Endothelial cell (in vitro differentiated cells): ENCODE measurements at regions not wholly inside any gene's neighbourhood (a gene's known extent, or its start where the extent isn't known, plus 50 kb on each side); places are given as distances from the start of the nearest gene placed in this dataset.

Experiments
- DNase-seq: peaks from one replicate; pipeline ENCODE4 v3.0.0; 2021; ENCODE audit warnings: low spot score
- H3K27ac Mint-ChIP-seq: one replicate; pipeline ENCODE4 v1.8.0; 2021; ENCODE audit warnings: mixed read lengths, inconsistent platforms; ENCODE audit not compliant: unreplicated experiment
- H3K27me3 Mint-ChIP-seq: one replicate; pipeline ENCODE4 v1.8.0; 2021; ENCODE audit warnings: mild to moderate bottlenecking, moderate library complexity, mixed read lengths, inconsistent platforms; ENCODE audit not compliant: unreplicated experiment
- H3K36me3 Mint-ChIP-seq: one replicate; pipeline ENCODE4 v1.8.0; 2021; ENCODE audit warnings: mild to moderate bottlenecking, low read depth, mixed read lengths, inconsistent platforms; ENCODE audit not compliant: unreplicated experiment
- H3K4me1 Mint-ChIP-seq: one replicate; pipeline ENCODE4 v1.8.0; 2021; ENCODE audit warnings: mild to moderate bottlenecking, mixed read lengths, inconsistent platforms; ENCODE audit not compliant: unreplicated experiment
- H3K4me3 Mint-ChIP-seq: one replicate; pipeline ENCODE4 v1.8.0; 2021; ENCODE audit warnings: mild to moderate bottlenecking, mixed read lengths, inconsistent platforms; ENCODE audit not compliant: unreplicated experiment
- H3K9me3 Mint-ChIP-seq: one replicate; pipeline ENCODE4 v1.8.0; 2021; ENCODE audit warnings: mixed read lengths, inconsistent platforms; ENCODE audit not compliant: unreplicated experiment
- CTCF ChIP-seq: fragments of 200-600 bp; sonication (generic); IDR thresholded peaks from one replicate; pipeline ENCODE4 v1.5.0; 2021; ENCODE audit warnings: antibody characterized with exemption; ENCODE audit not compliant: unreplicated experiment

- no peak overlapping the region for H3K4me3 Mint-ChIP-seq
These were observed 194.7 kb downstream of the FGFR2 start for GRCh38 chr10:121403527-121403926.

DNA sequence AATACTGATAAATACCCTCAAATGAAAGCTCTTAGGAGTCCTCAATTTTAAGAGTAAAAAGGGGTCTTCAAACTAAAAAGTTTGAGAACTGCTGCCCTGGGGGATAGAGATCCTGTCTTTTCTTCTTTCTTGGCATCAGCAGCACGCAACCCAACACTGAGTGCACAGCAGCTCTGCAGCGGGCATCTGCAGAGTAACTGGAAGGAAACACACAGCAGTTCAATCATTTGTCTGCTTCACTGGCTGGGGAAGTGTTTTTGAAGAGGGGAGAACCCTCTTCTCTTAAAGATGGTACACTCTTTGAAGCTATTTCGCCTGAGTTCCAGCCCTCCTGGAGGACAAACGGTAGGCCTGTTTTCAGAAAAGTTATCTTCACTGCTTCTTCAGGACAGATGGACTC lies 193.6 kb downstream of the FGFR2 start:
- no peak overlapping the region for H3K27ac Mint-ChIP-seq
- H3K4me1 Mint-ChIP-seq, result peaks cover 28% of the 10 kb centered on the region
- TF ChIP-seq CTCF, result no peak
- H3K4me3 Mint-ChIP-seq, result no peak overlapping the region
- DNase-seq, result no peak
- no peaks in the 10 kb centered on the region for H3K36me3 Mint-ChIP-seq
- peaks cover 8% of the 10 kb centered on the region for H3K27me3 Mint-ChIP-seq
- no peaks in the 10 kb centered on the region for H3K9me3 Mint-ChIP-seq

More at GRCh38 chr10:121403527-121403926, 194.7 kb downstream of the FGFR2 start:
- no peak for DNase-seq
- Mint-ChIP-seq H3K9me3 (no peaks in the 10 kb centered on the region), H3K27me3 (peaks cover 7% of the 10 kb centered on the region), H3K27ac (no peak overlapping the region), H3K36me3 (no peaks in the 10 kb centered on the region), H3K4me1 (peaks cover 28% of the 10 kb centered on the region)
- no peak for TF ChIP-seq CTCF

GRCh38 chr10:121405096-121405495 lies 193.1 kb downstream of the FGFR2 start:
- Mint-ChIP-seq H3K27ac (no peak overlapping the region), H3K27me3 (peaks cover 10% of the 10 kb centered on the region), H3K36me3 (no peaks in the 10 kb centered on the region), H3K9me3 (no peaks in the 10 kb centered on the region), H3K4me1 (peaks cover 28% of the 10 kb centered on the region), H3K4me3 (no peak overlapping the region)
- DNase-seq, result no peak
- no peak for TF ChIP-seq CTCF

DNA sequence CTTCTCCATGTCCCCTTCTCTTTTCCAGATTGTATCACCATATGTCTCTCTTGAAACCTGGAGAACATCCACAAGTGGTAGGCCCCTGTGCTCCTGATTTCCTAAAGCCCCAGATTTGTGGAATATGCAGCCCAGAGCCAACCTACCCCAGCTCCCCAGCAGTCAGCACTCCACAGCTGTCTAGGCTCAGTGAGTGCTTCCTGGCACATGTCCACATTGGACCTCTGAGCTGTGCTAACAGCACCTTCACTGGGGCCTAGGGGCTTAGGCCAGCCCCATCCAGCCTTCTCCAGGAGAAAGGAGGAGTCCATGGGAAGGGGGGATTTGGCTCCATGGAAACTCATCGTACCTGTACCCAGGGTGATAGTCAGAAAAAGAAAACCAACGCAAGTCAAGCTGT lies 192.7 kb downstream of the FGFR2 start:
- Mint-ChIP-seq H3K4me1 (peaks cover 30% of the 10 kb centered on the region), H3K9me3 (no peaks in the 10 kb centered on the region), H3K27ac (no peak overlapping the region), H3K27me3 (peaks cover 10% of the 10 kb centered on the region), H3K36me3 (no peaks in the 10 kb centered on the region), H3K4me3 (no peak overlapping the region)
- no peak for DNase-seq
- TF ChIP-seq CTCF, result no peak

GRCh38 chr10:121405953-121406352 lies 192.3 kb downstream of the FGFR2 start:
- Mint-ChIP-seq H3K4me3 (no peak overlapping the region), H3K4me1 (peaks cover 34% of the 10 kb centered on the region), H3K27ac (peak overlapping the region; percentile 67)

More at GRCh38 chr10:121405953-121406352, 192.3 kb downstream of the FGFR2 start:
- DNase-seq, result no peak
- Mint-ChIP-seq H3K27me3 (peaks cover 10% of the 10 kb centered on the region), H3K36me3 (no peaks in the 10 kb centered on the region), H3K9me3 (no peaks in the 10 kb centered on the region)
- no peak for TF ChIP-seq CTCF
